ENCODE measurements at regions not wholly inside any gene's neighbourhood (a gene's known extent, or its start where the extent isn't known, plus 50 kb on each side); places are given as distances from the start of the nearest gene placed in this dataset.
A peak's percentile ranks its signal among the peaks of the same experiment; 100 is the strongest.

GRCh38 chr15:56820333-56820732 is 87.0 kb upstream of the ZNF280D start:
- H3K4me3 ChIP-seq (ENCODE audit: low read length) = no peak overlapping the region
- ATAC-seq (no peak), DNase-seq (no peak)
- peaks cover 0 to 2% of the 10 kb centered on the region in 2 donors for H3K27me3 Mint-ChIP-seq (ENCODE audit: low read depth in 2 of 2)
- no peak overlapping the region for H3K4me3 Mint-ChIP-seq
- intact Hi-C loops (cut with micrococcal nuclease) = loop anchor here (5.0 kb wide), 2 partner anchors 392 to 707 kb away; no protein-coding TSS in a partner anchor
- no peaks in the 10 kb centered on the region for H3K4me1 ChIP-seq (ENCODE audit: control insufficient read depth, insufficient read depth, low read length)
- H3K4me1 Mint-ChIP-seq = no peaks in the 10 kb centered on the region
- H3K27ac ChIP-seq (ENCODE audit: low read length) = no peak overlapping the region
- TF ChIP-seq CTCF (IDR thresholded peaks at IDR 0.05) = no peak
- H3K27ac Mint-ChIP-seq = peak overlapping the region in 1 of 2 donors; percentile 10
- no peaks in the 10 kb centered on the region for H3K9me3 Mint-ChIP-seq
- H3K36me3 Mint-ChIP-seq = no peaks in the 10 kb centered on the region
- H3K9me3 ChIP-seq (ENCODE audit: control insufficient read depth, insufficient read depth, low read length) = no peaks in the 10 kb centered on the region
- H3K36me3 ChIP-seq (ENCODE audit: control insufficient read depth, insufficient read depth, low read length) = no peaks in the 10 kb centered on the region
- H3K27me3 ChIP-seq (ENCODE audit: control insufficient read depth, insufficient read depth, low read length) = no peaks in the 10 kb centered on the region

GRCh38 chr15:56817321-56818080 is 84.2 kb upstream of the ZNF280D start:
- Mint-ChIP-seq H3K4me1 (no peaks in the 10 kb centered on the region), H3K4me3 (no peak overlapping the region), H3K27me3 (ENCODE audit: low read depth in 2 of 2) (peaks cover 0 to 2% of the 10 kb centered on the region in 2 donors), H3K27ac (no peak overlapping the region), H3K36me3 (no peaks in the 10 kb centered on the region), H3K9me3 (no peaks in the 10 kb centered on the region)
- TF ChIP-seq CTCF (IDR thresholded peaks at IDR 0.05) = no peak
- no peaks in the 10 kb centered on the region for H3K36me3 ChIP-seq (ENCODE audit: control insufficient read depth, insufficient read depth, low read length)
- WGBS (ENCODE audit: insufficient coverage) = 92% methylated on average over 1 of the region's 1 CpG
- intact Hi-C loops (cut with micrococcal nuclease) = no loop called here
- no peak for DNase-seq
- H3K4me3 ChIP-seq (ENCODE audit: low read length) = no peak overlapping the region
- no peak overlapping the region for H3K27ac ChIP-seq (ENCODE audit: low read length)
- H3K9me3 ChIP-seq (ENCODE audit: control insufficient read depth, insufficient read depth, low read length) = no peaks in the 10 kb centered on the region
- no peaks in the 10 kb centered on the region for H3K4me1 ChIP-seq (ENCODE audit: control insufficient read depth, insufficient read depth, low read length)
- H3K27me3 ChIP-seq (ENCODE audit: control insufficient read depth, insufficient read depth, low read length) = no peaks in the 10 kb centered on the region
- no peak for ATAC-seq

GRCh38 chr15:56816781-56817180 is 83.5 kb upstream of the ZNF280D start:
- no peak overlapping the region for H3K27ac Mint-ChIP-seq
- H3K27me3 Mint-ChIP-seq (ENCODE audit: low read depth in 2 of 2) = peaks cover 0 to 2% of the 10 kb centered on the region in 2 donors
- TF ChIP-seq CTCF (IDR thresholded peaks at IDR 0.05) = no peak
- H3K4me3 ChIP-seq (ENCODE audit: low read length) = no peak overlapping the region
- intact Hi-C loops (cut with micrococcal nuclease) = no loop called here
- H3K27me3 ChIP-seq (ENCODE audit: control insufficient read depth, insufficient read depth, low read length) = no peaks in the 10 kb centered on the region
- no peaks in the 10 kb centered on the region for H3K36me3 Mint-ChIP-seq
- no peaks in the 10 kb centered on the region for H3K9me3 Mint-ChIP-seq
- H3K4me1 Mint-ChIP-seq = no peaks in the 10 kb centered on the region
- H3K4me1 ChIP-seq (ENCODE audit: control insufficient read depth, insufficient read depth, low read length) = no peaks in the 10 kb centered on the region
- H3K4me3 Mint-ChIP-seq = no peak overlapping the region
- H3K9me3 ChIP-seq (ENCODE audit: control insufficient read depth, insufficient read depth, low read length) = no peaks in the 10 kb centered on the region
- 91% methylated on average over 3 of the region's 4 CpGs for WGBS (ENCODE audit: insufficient coverage)
- H3K36me3 ChIP-seq (ENCODE audit: control insufficient read depth, insufficient read depth, low read length) = no peaks in the 10 kb centered on the region
- H3K27ac ChIP-seq (ENCODE audit: low read length) = no peak overlapping the region
- DNase-seq (no peak), ATAC-seq (no peak)

DNA sequence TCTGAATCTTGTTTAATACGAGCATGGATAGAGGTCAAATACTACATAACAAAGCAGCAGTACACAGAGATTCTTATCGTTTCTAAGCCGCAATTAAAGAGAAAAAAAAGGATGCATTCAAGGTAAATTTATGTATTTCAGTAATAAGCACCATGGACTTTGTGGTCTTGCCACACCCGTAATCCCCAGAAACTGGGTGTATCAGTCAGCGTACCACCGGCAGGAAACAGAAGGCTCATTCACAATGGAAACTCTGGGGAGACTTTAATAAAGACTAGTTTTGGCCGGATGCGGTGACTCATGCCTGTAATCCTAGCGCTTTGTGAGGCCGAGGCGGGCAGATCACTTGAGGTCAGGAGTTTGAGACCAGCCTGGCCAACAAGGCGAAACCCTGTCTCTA is 81.9 kb upstream of the ZNF280D start:
- 87% methylated on average over 11 of the region's 12 CpGs for WGBS (ENCODE audit: insufficient coverage)
- Histone ChIP-seq H3K27me3 (ENCODE audit: control insufficient read depth, insufficient read depth, low read length) (no peaks in the 10 kb centered on the region), H3K4me3 (ENCODE audit: low read length) (no peak overlapping the region), H3K4me1 (ENCODE audit: control insufficient read depth, insufficient read depth, low read length) (no peaks in the 10 kb centered on the region), H3K27ac (ENCODE audit: low read length) (no peak overlapping the region), H3K9me3 (ENCODE audit: control insufficient read depth, insufficient read depth, low read length) (no peaks in the 10 kb centered on the region), H3K36me3 (ENCODE audit: control insufficient read depth, insufficient read depth, low read length) (no peaks in the 10 kb centered on the region)
- intact Hi-C loops (cut with micrococcal nuclease) = no loop called here
- H3K27ac Mint-ChIP-seq = no peak overlapping the region
- ATAC-seq (no peak), DNase-seq (no peak)
- TF ChIP-seq CTCF (IDR thresholded peaks at IDR 0.05) = no peak
- H3K4me1 Mint-ChIP-seq = no peaks in the 10 kb centered on the region
- peaks cover 0 to 2% of the 10 kb centered on the region in 2 donors for H3K9me3 Mint-ChIP-seq
- no peaks in the 10 kb centered on the region for H3K36me3 Mint-ChIP-seq
- no peaks in the 10 kb centered on the region for H3K27me3 Mint-ChIP-seq (ENCODE audit: low read depth in 2 of 2)
- no peak overlapping the region for H3K4me3 Mint-ChIP-seq

Data from natural killer cell (primary cell).